ENCODE measurements at regions not wholly inside any gene's neighbourhood (a gene's known extent, or its start where the extent isn't known, plus 50 kb on each side); places are given as distances from the start of the nearest gene placed in this dataset.

GRCh38 chr6:166862287-166862977 lies 93.9 kb downstream of the RNASET2 start:
- no peak for TF ChIP-seq POLR2AphosphoS5 (IDR thresholded peaks at IDR 0.05; ENCODE audit: low read depth, low read length)
- no peak for TF ChIP-seq TAF1 (IDR thresholded peaks at IDR 0.05; ENCODE audit: borderline replicate concordance, insufficient read depth, low read length)
- TF ChIP-seq SIN3A (IDR thresholded peaks at IDR 0.05; ENCODE audit: borderline replicate concordance, insufficient read depth, low read length): no peak

Measured in PFSK-1 (cell line).